Liver (tissue), 7 donors: ENCODE measurements at regions not wholly inside any gene's neighbourhood (a gene's known extent, or its start where the extent isn't known, plus 50 kb on each side); places are given as distances from the start of the nearest gene placed in this dataset.

Source experiments
- DNase-seq: peaks from one replicate; pipeline ENCODE4 v3.0.0-alpha.2; 2017; ENCODE audit warnings: low spot score
- H3K27ac ChIP-seq, 2 donors: one replicate each; pipeline ENCODE4 v1.7.0; 2013; ENCODE audit warnings: inconsistent platforms in 2 of 2, low read length in 2 of 2, control low read depth in 1 of 2, low read depth in 1 of 2, mild to moderate bottlenecking in 1 of 2
- H3K27me3 ChIP-seq, 4 donors: one replicate each; pipeline versions ENCODE4 v1.6.1 to v1.7.0; 2013; ENCODE audit warnings: low read length in 3 of 4, inconsistent platforms in 1 of 4, mild to moderate bottlenecking in 1 of 4, moderate library complexity in 1 of 4; ENCODE audit not compliant: control insufficient read depth in 4 of 4, insufficient read depth in 4 of 4
- H3K36me3 ChIP-seq, 4 donors: one replicate each; pipeline versions ENCODE4 v1.6.1 to v1.7.0; 2013; ENCODE audit warnings: low read length in 3 of 4, mild to moderate bottlenecking in 3 of 4, low read depth in 1 of 4, moderate library complexity in 1 of 4; ENCODE audit not compliant: control insufficient read depth in 4 of 4, insufficient read depth in 3 of 4
- H3K4me1 ChIP-seq, 4 donors: one replicate each; pipeline versions ENCODE4 v1.6.1 to v1.7.0; 2013; ENCODE audit warnings: low read length in 3 of 4, mild to moderate bottlenecking in 3 of 4, moderate library complexity in 1 of 4; ENCODE audit not compliant: control insufficient read depth in 4 of 4, insufficient read depth in 4 of 4
- H3K4me3 ChIP-seq, 3 donors: one replicate each; pipeline versions ENCODE4 v1.6.1 to v1.7.0; 2013; ENCODE audit warnings: low read length in 3 of 3, control low read depth in 1 of 3, low read depth in 1 of 3, mild to moderate bottlenecking in 1 of 3
- H3K9ac ChIP-seq, 2 donors: one replicate each; pipeline ENCODE4 v1.7.0; 2013; ENCODE audit warnings: low read length in 2 of 2, mild to moderate bottlenecking in 2 of 2, moderate library complexity in 2 of 2, control low read depth in 1 of 2, low read depth in 1 of 2
- H3K9me3 ChIP-seq, 4 donors: one replicate each; pipeline versions ENCODE4 v1.6.1 to v1.7.0; 2013; ENCODE audit warnings: low read length in 3 of 4; ENCODE audit not compliant: control insufficient read depth in 4 of 4
- ATF3 ChIP-seq: IDR thresholded peaks from 2 replicates; pipeline ENCODE4 v1.6.1; 2016; ENCODE audit warnings: antibody characterized with exemption
- EGR1 ChIP-seq, 2 donors: IDR thresholded peaks; 2 replicates each; pipeline ENCODE4 v1.6.1; 2016 to 2018; ENCODE audit warnings: antibody characterized with exemption in 2 of 2, low read depth in 2 of 2
- FOXA1 ChIP-seq: IDR thresholded peaks from 2 replicates; pipeline ENCODE4 v1.6.1; 2016; ENCODE audit warnings: antibody characterized with exemption
- FOXA2 ChIP-seq: IDR thresholded peaks from 2 replicates; pipeline ENCODE4 v1.6.1; 2016; ENCODE audit warnings: antibody characterized with exemption
- GABPA ChIP-seq, 2 donors: IDR thresholded peaks in 1 of 2; conservative IDR thresholded peaks in 1 of 2; 2 replicates each; pipeline ENCODE4 v1.6.1; 2016; ENCODE audit warnings: antibody characterized with exemption in 2 of 2, mild to moderate bottlenecking in 1 of 2, moderate library complexity in 1 of 2
- HNF4A ChIP-seq, 2 donors: conservative IDR thresholded peaks; 2 replicates each; pipeline ENCODE4 v1.6.1; 2016; ENCODE audit warnings: antibody characterized with exemption in 2 of 2, mild to moderate bottlenecking in 2 of 2
- HNF4G ChIP-seq: IDR thresholded peaks from 2 replicates; pipeline ENCODE4 v1.6.1; 2016; ENCODE audit warnings: antibody characterized with exemption
- RAD21 ChIP-seq, 2 donors: IDR thresholded peaks; 2 replicates each; pipeline ENCODE4 v1.6.1; 2016; ENCODE audit warnings: antibody characterized with exemption in 2 of 2, mild to moderate bottlenecking in 2 of 2
- REST ChIP-seq: IDR thresholded peaks from 2 replicates; pipeline ENCODE4 v1.6.1; 2016; ENCODE audit warnings: antibody characterized with exemption, mild to moderate bottlenecking
- SP1 ChIP-seq: IDR thresholded peaks from 2 replicates; pipeline ENCODE4 v1.6.1; 2018; ENCODE audit warnings: antibody characterized with exemption, mild to moderate bottlenecking
- ZBTB33 ChIP-seq: IDR thresholded peaks from 2 replicates; pipeline ENCODE4 v1.6.1; 2016; ENCODE audit warnings: antibody characterized with exemption
- WGBS: extraction: QIAGEN DNeasy Blood & Tissue Kit; methylation state at CpG from one replicate; pipeline ENCODE4 v1.1.7; 2013; 5-methylcytosine and 5-hydroxymethylcytosine counted together
- donor health status: healthy.
- donor health status: healthy.
- donor health status: healthy.
- donor health status: healthy.

GRCh38 chr20:50295762-50296449 lies 105.3 kb downstream of the CEBPB start:
- Histone ChIP-seq H3K4me1 (peaks cover 7 to 44% (median 24%) of the 10 kb centered on the region in 4 donors), H3K27me3 (no peaks in the 10 kb centered on the region), H3K36me3 (no peaks in the 10 kb centered on the region), H3K9ac (peak overlapping the region in 1 of 2 donors; percentile 52), H3K9me3 (no peaks in the 10 kb centered on the region), H3K4me3 (no peak overlapping the region), H3K27ac (peak overlapping the region; percentile 81 to 92)
- no peak for DNase-seq
- no peak for TF ChIP-seq SP1
- no peak for TF ChIP-seq EGR1 (IDR thresholded peaks at IDR 0.05; ENCODE audit: low read depth in 2 of 2)
- no peak for TF ChIP-seq REST
- TF ChIP-seq FOXA1 = no peak
- TF ChIP-seq ATF3 = no peak
- TF ChIP-seq HNF4G = no peak
- no peak for TF ChIP-seq ZBTB33
- TF ChIP-seq RAD21 (IDR thresholded peaks at IDR 0.05) = no peak
- TF ChIP-seq HNF4A (conservative IDR thresholded peaks at IDR 0.05) = no peak
- no peak for TF ChIP-seq FOXA2
- WGBS = 49% methylated on average over 20 of the region's 20 CpGs

- WGBS = 74% methylated on average over 18 of the region's 18 CpGs
- Histone ChIP-seq H3K4me1 (peaks cover 7 to 44% (median 24%) of the 10 kb centered on the region in 4 donors), H3K9me3 (no peaks in the 10 kb centered on the region), H3K4me3 (no peak overlapping the region), H3K9ac (peak overlapping the region in 1 of 2 donors; percentile 11), H3K27ac (peak overlapping the region; percentile 81 to 92), H3K27me3 (no peaks in the 10 kb centered on the region), H3K36me3 (no peaks in the 10 kb centered on the region)
- peak; percentile 2 to 5 for TF ChIP-seq HNF4A (conservative IDR thresholded peaks at IDR 0.05)
- TF ChIP-seq GABPA (IDR thresholded peaks at IDR 0.05 in 1 of 2, conservative IDR thresholded peaks at IDR 0.05 in 1 of 2) = no peak
- DNase-seq = no peak
These were observed 106.1 kb downstream of the CEBPB start for GRCh38 chr20:50296450-50297375.
